ENCODE measurements at regions not wholly inside any gene's neighbourhood (a gene's known extent, or its start where the extent isn't known, plus 50 kb on each side); places are given as distances from the start of the nearest gene placed in this dataset.

GRCh38 chr19:28486473-28486872 lies 726.5 kb downstream of the UQCRFS1 start:
- no peak overlapping the region for H3K4me3 ChIP-seq
- TF ChIP-seq, protein P1, sequence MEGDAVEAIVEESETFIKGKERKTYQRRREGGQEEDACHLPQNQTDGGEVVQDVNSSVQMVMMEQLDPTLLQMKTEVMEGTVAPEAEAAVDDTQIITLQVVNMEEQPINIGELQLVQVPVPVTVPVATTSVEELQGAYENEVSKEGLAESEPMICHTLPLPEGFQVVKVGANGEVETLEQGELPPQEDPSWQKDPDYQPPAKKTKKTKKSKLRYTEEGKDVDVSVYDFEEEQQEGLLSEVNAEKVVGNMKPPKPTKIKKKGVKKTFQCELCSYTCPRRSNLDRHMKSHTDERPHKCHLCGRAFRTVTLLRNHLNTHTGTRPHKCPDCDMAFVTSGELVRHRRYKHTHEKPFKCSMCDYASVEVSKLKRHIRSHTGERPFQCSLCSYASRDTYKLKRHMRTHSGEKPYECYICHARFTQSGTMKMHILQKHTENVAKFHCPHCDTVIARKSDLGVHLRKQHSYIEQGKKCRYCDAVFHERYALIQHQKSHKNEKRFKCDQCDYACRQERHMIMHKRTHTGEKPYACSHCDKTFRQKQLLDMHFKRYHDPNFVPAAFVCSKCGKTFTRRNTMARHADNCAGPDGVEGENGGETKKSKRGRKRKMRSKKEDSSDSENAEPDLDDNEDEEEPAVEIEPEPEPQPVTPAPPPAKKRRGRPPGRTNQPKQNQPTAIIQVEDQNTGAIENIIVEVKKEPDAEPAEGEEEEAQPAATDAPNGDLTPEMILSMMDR (IDR thresholded peaks at IDR 0.05), result no peak
- H3K36me3 ChIP-seq, result no peaks in the 10 kb centered on the region
- no peak overlapping the region for H3K27ac ChIP-seq
- WGBS, 2 donors, result 71 to 76% methylated on average over 3 of the region's 3 CpGs
- H3K27me3 ChIP-seq, result peaks cover 0 to 8% (median 0%) of the 10 kb centered on the region in 7 donors
- peaks cover 0 to 12% (median 0%) of the 10 kb centered on the region in 9 donors for H3K4me1 ChIP-seq
- H3K9me3 ChIP-seq, result no peaks in the 10 kb centered on the region
- DNase-seq, result no peak
- intact Hi-C loops (cut with DNase I), result no loop called here
- ATAC-seq, result no peak

- Histone ChIP-seq H3K4me3 (no peak overlapping the region), H3K27me3 (peaks cover 0 to 8% (median 0%) of the 10 kb centered on the region in 7 donors), H3K4me1 (peaks cover 0 to 23% (median 0%) of the 10 kb centered on the region in 9 donors), H3K36me3 (no peaks in the 10 kb centered on the region), H3K9me3 (no peaks in the 10 kb centered on the region), H3K27ac (no peak overlapping the region)
- 65 to 68% methylated on average over 9 of the region's 9 CpGs for WGBS, 2 donors
- peak in 2 of 8 donors; percentile 28 to 31 for ATAC-seq
- intact Hi-C loops (cut with DNase I), result no loop called here
- TF ChIP-seq, protein P1 (IDR thresholded peaks at IDR 0.05), result no peak
- DNase-seq, result peak in 1 of 2 donors; percentile 8
Observed at GRCh38 chr19:28485292-28485691, 727.7 kb downstream of the UQCRFS1 start.

- Histone ChIP-seq H3K4me3 (no peak overlapping the region), H3K27ac (no peak overlapping the region), H3K4me1 (peaks cover 0 to 23% (median 0%) of the 10 kb centered on the region in 9 donors), H3K9me3 (no peaks in the 10 kb centered on the region), H3K36me3 (no peaks in the 10 kb centered on the region), H3K27me3 (no peaks in the 10 kb centered on the region)
- ATAC-seq, result no peak
- intact Hi-C loops (cut with DNase I), result no loop called here
- WGBS, 2 donors, result 66 to 80% methylated on average over 3 of the region's 3 CpGs
- DNase-seq, result no peak
- TF ChIP-seq, protein P1 (IDR thresholded peaks at IDR 0.05), result no peak
Observed at GRCh38 chr19:28483197-28483596, 729.8 kb downstream of the UQCRFS1 start.

DNA sequence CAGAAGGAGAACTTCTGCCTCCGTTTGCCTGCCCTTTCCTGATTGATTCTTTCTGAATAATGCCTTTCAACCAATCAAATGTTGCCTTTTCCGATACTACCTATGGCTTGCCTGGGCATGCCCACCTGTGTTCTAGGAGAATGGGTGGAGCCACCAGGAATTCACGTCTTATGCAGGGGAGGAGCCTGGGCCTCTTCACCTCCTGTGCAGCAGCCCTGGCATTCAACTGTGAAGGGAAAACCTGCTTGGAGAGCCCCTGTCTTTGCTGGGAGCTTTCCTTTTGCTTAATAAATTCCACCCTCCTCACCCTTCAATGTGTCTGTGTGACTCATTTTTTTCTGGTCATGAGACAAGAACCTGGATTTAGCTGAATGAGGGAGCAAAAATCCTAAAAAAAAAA lies 730.7 kb downstream of the UQCRFS1 start:
- Histone ChIP-seq H3K36me3 (no peaks in the 10 kb centered on the region), H3K27ac (no peak overlapping the region), H3K4me1 (peaks cover 0 to 23% (median 0%) of the 10 kb centered on the region in 9 donors), H3K4me3 (no peak overlapping the region), H3K9me3 (no peaks in the 10 kb centered on the region), H3K27me3 (no peaks in the 10 kb centered on the region)
- TF ChIP-seq, protein P1 (IDR thresholded peaks at IDR 0.05), result no peak
- intact Hi-C loops (cut with DNase I), result no loop called here
- ATAC-seq (no peak), DNase-seq (no peak)
- 79 to 81% methylated on average over 3 of the region's 3 CpGs for WGBS, 2 donors

Measured in heart right ventricle (tissue), 16 donors.